ENCODE measurements at regions not wholly inside any gene's neighbourhood (a gene's known extent, or its start where the extent isn't known, plus 50 kb on each side); places are given as distances from the start of the nearest gene placed in this dataset.

DNA sequence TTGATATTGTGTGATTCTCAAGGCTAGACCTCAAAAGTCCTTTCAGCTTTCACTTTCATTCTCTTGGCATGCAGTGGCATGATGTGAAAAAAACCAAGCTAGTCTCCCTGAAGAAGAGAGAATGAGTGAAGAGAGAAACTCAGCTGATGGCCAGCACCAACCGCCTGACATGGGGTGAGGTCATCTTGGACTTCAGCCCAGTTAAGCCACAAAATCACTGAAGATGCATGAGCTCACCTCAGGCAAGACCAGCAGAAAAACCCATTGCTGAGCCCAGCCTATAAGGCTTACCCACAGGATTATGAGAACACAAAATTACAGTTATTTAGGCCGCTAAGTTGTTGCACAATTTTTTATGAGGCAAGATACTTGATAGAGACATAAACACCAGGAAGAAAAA lies 496.5 kb downstream of the TOX3 start:
- DNase-seq (ENCODE audit: low spot score) (no peak), ATAC-seq (ENCODE audit: insufficient number of reproducible peaks, low FRiP score, low read depth) (no peak)
- H3K27ac ChIP-seq, result no peak overlapping the region
- H3K9me3 ChIP-seq, result peaks cover 7% of the 10 kb centered on the region
- H3K36me3 ChIP-seq, result no peaks in the 10 kb centered on the region
- no peak overlapping the region for H3K4me3 ChIP-seq
- no peaks in the 10 kb centered on the region for H3K27me3 ChIP-seq (replicated peaks; ENCODE audit: insufficient read depth)
- no peaks in the 10 kb centered on the region for H3K4me1 ChIP-seq (ENCODE audit: control insufficient read depth in 1 of 2, low read depth in 2 of 2)
- TF ChIP-seq, protein P1, sequence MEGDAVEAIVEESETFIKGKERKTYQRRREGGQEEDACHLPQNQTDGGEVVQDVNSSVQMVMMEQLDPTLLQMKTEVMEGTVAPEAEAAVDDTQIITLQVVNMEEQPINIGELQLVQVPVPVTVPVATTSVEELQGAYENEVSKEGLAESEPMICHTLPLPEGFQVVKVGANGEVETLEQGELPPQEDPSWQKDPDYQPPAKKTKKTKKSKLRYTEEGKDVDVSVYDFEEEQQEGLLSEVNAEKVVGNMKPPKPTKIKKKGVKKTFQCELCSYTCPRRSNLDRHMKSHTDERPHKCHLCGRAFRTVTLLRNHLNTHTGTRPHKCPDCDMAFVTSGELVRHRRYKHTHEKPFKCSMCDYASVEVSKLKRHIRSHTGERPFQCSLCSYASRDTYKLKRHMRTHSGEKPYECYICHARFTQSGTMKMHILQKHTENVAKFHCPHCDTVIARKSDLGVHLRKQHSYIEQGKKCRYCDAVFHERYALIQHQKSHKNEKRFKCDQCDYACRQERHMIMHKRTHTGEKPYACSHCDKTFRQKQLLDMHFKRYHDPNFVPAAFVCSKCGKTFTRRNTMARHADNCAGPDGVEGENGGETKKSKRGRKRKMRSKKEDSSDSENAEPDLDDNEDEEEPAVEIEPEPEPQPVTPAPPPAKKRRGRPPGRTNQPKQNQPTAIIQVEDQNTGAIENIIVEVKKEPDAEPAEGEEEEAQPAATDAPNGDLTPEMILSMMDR (IDR thresholded peaks at IDR 0.05), result no peak

DNA sequence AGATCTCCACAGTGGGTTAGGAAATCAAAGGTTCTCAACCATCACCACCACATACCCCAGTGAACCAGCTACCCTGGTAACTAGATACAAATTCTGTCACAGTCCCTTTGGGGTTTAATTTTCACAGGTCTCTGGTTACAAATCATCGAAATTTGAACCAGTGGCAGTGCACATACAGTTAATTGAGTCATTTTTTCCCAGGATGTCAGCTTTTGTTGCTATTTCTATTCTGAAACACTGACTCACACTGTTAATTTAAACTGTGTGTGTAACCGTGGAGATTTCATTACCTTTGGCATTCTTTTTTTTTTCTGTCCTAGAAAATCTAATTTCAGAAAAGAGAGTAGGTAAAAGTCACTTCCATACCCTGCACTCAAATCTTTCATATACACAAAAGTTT lies 511.5 kb downstream of the TOX3 start:
- Histone ChIP-seq H3K27ac (no peak overlapping the region), H3K36me3 (no peaks in the 10 kb centered on the region), H3K27me3 (replicated peaks; ENCODE audit: insufficient read depth) (no peaks in the 10 kb centered on the region), H3K4me3 (no peak overlapping the region), H3K4me1 (ENCODE audit: control insufficient read depth in 1 of 2, low read depth in 2 of 2) (no peaks in the 10 kb centered on the region), H3K9me3 (no peaks in the 10 kb centered on the region)
- TF ChIP-seq, protein P1 (IDR thresholded peaks at IDR 0.05), result no peak
- ATAC-seq (ENCODE audit: insufficient number of reproducible peaks, low FRiP score, low read depth) (no peak), DNase-seq (ENCODE audit: low spot score) (no peak)

DNA sequence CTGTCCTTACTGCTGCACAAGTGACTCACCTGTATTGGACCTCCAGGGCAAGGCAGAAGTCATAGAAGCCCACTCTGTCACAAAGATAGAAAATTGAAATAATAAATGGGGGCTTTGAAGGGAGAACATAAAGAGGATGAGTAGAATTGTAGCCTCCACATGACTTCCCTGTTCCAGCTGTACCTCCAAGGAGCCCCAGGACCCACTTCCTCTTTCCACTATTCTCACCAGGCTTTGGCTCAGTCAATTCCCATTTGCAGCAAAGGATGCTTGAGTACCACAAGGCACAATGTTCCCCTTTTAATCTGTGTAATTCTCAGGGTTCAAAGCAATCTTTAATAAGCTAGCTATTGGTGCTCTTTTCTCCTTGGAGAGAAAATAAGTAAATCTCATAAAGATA lies 512.1 kb downstream of the TOX3 start:
- no peaks in the 10 kb centered on the region for H3K9me3 ChIP-seq
- H3K4me3 ChIP-seq, result no peak overlapping the region
- no peaks in the 10 kb centered on the region for H3K27me3 ChIP-seq (replicated peaks; ENCODE audit: insufficient read depth)
- H3K27ac ChIP-seq, result no peak overlapping the region
- H3K4me1 ChIP-seq (ENCODE audit: control insufficient read depth in 1 of 2, low read depth in 2 of 2), result no peaks in the 10 kb centered on the region
- ATAC-seq (ENCODE audit: insufficient number of reproducible peaks, low FRiP score, low read depth), result no peak
- DNase-seq (ENCODE audit: low spot score), result no peak
- no peaks in the 10 kb centered on the region for H3K36me3 ChIP-seq
- TF ChIP-seq, protein P1 (IDR thresholded peaks at IDR 0.05), result no peak

DNA sequence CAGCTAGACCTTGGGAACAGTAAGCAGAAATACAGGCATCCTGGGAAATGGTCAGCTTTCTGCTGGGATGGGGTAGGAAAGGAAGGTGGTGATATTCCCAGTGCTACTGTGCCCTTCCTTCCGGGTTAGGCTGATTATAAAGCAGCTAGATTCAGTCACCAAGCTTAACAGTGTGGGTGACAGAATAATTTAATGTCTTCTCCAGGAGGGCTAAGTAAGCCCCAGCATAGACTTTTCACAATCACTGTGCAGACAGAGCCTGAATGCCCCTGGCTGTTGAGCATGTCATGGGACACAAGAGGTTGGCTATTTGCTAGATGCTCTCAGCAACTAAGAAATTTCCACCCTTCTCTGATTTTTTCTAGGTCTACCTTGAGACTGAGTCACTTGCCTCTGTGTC lies 513.0 kb downstream of the TOX3 start:
- TF ChIP-seq, protein P1 (IDR thresholded peaks at IDR 0.05), result no peak
- Histone ChIP-seq H3K27me3 (replicated peaks; ENCODE audit: insufficient read depth) (no peaks in the 10 kb centered on the region), H3K9me3 (no peaks in the 10 kb centered on the region), H3K4me1 (ENCODE audit: control insufficient read depth in 1 of 2, low read depth in 2 of 2) (no peaks in the 10 kb centered on the region), H3K4me3 (no peak overlapping the region), H3K36me3 (no peaks in the 10 kb centered on the region), H3K27ac (no peak overlapping the region)
- DNase-seq (ENCODE audit: low spot score), result no peak
- no peak for ATAC-seq (ENCODE audit: insufficient number of reproducible peaks, low FRiP score, low read depth)

DNA sequence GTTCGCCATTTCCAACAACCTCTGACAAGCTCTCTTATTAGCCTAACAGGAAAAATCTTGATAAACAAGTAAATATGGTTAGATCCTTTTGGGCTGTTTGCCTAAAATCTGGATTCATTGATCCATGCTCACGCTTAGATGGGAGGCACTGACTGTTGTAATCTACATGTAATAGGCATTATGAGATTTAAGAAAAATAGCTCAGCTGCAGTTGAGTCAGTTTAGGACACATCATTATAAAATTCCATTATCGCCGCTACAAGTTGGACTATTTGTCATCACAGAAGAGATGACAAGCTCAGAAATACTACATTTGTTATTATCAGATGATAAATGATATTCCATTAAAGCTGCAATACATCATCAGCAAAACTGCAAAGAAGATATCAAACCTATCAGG lies 524.0 kb downstream of the TOX3 start:
- ATAC-seq (ENCODE audit: insufficient number of reproducible peaks, low FRiP score, low read depth), result no peak
- TF ChIP-seq, protein P1 (IDR thresholded peaks at IDR 0.05), result no peak
- no peak overlapping the region for H3K4me3 ChIP-seq

More for the DNA sequence above, 524.0 kb downstream of the TOX3 start:
- DNase-seq (ENCODE audit: low spot score), result no peak
- Histone ChIP-seq H3K27ac (no peak overlapping the region), H3K9me3 (no peaks in the 10 kb centered on the region), H3K27me3 (replicated peaks; ENCODE audit: insufficient read depth) (no peaks in the 10 kb centered on the region), H3K4me1 (ENCODE audit: control insufficient read depth in 1 of 2, low read depth in 2 of 2) (no peaks in the 10 kb centered on the region), H3K36me3 (no peaks in the 10 kb centered on the region)

Measured in thoracic aorta (tissue), 2 donors.